Heart left ventricle (tissue), 16 donors: ENCODE measurements at regions not wholly inside any gene's neighbourhood (a gene's known extent, or its start where the extent isn't known, plus 50 kb on each side); places are given as distances from the start of the nearest gene placed in this dataset.
"Not testable (repeated sequence)": the region's sequence is repeated elsewhere in the genome, so short reads cannot be mapped to it uniquely, and the experiment has no call there.

ENCODE experiments used
- ATAC-seq, 4 donors: fragments of 200-7000 bp; cut with Tn5 transposase; one replicate each; pipeline ENCODE4 v1.9.1; 2020 to 2022; ENCODE audit warnings: moderate library complexity in 4 of 4, mild to moderate bottlenecking in 3 of 4, moderate number of reproducible peaks in 1 of 4
- DNase-seq, 5 donors: peaks; one replicate each; pipeline ENCODE4 v3.0.0-alpha.2; 2020
- H3K27ac ChIP-seq, 12 donors: fragments of 200-600 bp; sonication (generic) in 4 of 12; one replicate each; pipeline versions ENCODE4 v1.5.0 to v1.8.0; 2016 to 2022; ENCODE audit warnings: mild to moderate bottlenecking in 2 of 12
- H3K27me3 ChIP-seq, 9 donors: fragments of 200-600 bp; sonication (generic) in 2 of 9; one replicate each; pipeline versions ENCODE4 v1.5.1 to v1.8.0; 2016 to 2022; ENCODE audit warnings: mild to moderate bottlenecking in 3 of 9
- H3K36me3 ChIP-seq, 9 donors: fragments of 200-600 bp; sonication (generic) in 2 of 9; one replicate each; pipeline versions ENCODE4 v1.5.0 to v1.8.0; 2018 to 2022; ENCODE audit warnings: mild to moderate bottlenecking in 2 of 9
- H3K4me1 ChIP-seq, 12 donors: fragments of 200-600 bp; sonication (generic) in 4 of 12; one replicate each; pipeline versions ENCODE4 v1.5.0 to v1.8.0; 2016 to 2022; ENCODE audit warnings: mild to moderate bottlenecking in 3 of 12
- H3K4me3 ChIP-seq, 12 donors: fragments of 200-600 bp; sonication (generic) in 4 of 12; one replicate each; pipeline versions ENCODE4 v1.5.0 to v1.8.0; 2017 to 2022; ENCODE audit warnings: mild to moderate bottlenecking in 9 of 12, moderate library complexity in 4 of 12
- H3K9me3 ChIP-seq, 12 donors: fragments of 200-600 bp; sonication (generic) in 4 of 12; one replicate each; pipeline versions ENCODE4 v1.5.0 to v1.8.0; 2016 to 2022; ENCODE audit warnings: mild to moderate bottlenecking in 1 of 12
- CTCF ChIP-seq, 12 donors: fragments of 200-600 bp; sonication (generic) in 4 of 12; IDR thresholded peaks; one replicate each; pipeline versions ENCODE4 v1.5.0 to v1.8.0; 2018 to 2022; ENCODE audit warnings: antibody characterized with exemption in 12 of 12, mild to moderate bottlenecking in 5 of 12
- POLR2A ChIP-seq, 2 donors: fragments of 450-650 bp; IDR thresholded peaks; one replicate each; pipeline ENCODE4 v1.6.1; 2017; ENCODE audit warnings: antibody characterized with exemption in 2 of 2, mild to moderate bottlenecking in 2 of 2, moderate library complexity in 2 of 2
- WGBS, 4 donors: extraction: QIAGEN DNeasy Blood & Tissue Kit in 2 of 4; methylation state at CpG; one replicate each; pipeline versions ENCODE4 v1.1.5 to v1.1.7; 2013 to 2018; 5-methylcytosine and 5-hydroxymethylcytosine counted together
- intact Hi-C, 10 donors: fragments of 100-400 bp; cut with DNase I; formaldehyde crosslinking; loops; one replicate each; pipeline versions ENCODE4 v1.11.1 to v1.14.2; 2022
- donor health status: ischemic (EF 13 %, LVEDD 7.1; RV severe dilation, severe dysfunction).
- donor health status: healthy with polysubstance abuse.
- donor health status: DM: no; HTN: yes; CAD: no.
- donor health status: DM: no; HTN: no; CAD: no.
- donor health status: ischemic (EF 25% LVEDD 6.9; RV normal size, moderate dysfunction).
- donor health status: ischemic (EF 25% LVEDD 5.7; RV mildly dilated, moderate dysfunction).
- donor health status: healthy.
- donor health status: DM: yes; HTN: yes; CAD: no.
- donor health status: ischemic (EF 35%, LVEDD 5.7; RV mildly dilated, moderate dysfunction).
- donor health status: nonischemic (EF 11% LVEDD 7.7; RV severe dilation, severe dysfunction).
- donor health status: DM: yes; HTN: yes; CAD: no.
- donor health status: PGD.
- donor health status: ischemic (EF 29% LVEDD 5.4; RV normal size, mild dysfunction).
- donor health status: nonischemic (EF 23%, LVEDD 6.1; RV moderate dilation, normal function).

- H3K27ac ChIP-seq = no peak overlapping the region
- ATAC-seq = no peak
- no peaks in the 10 kb centered on the region for H3K4me1 ChIP-seq
- no peak overlapping the region for H3K4me3 ChIP-seq
- DNase-seq = no peak
- TF ChIP-seq CTCF (IDR thresholded peaks at IDR 0.05) = no peak
- H3K36me3 ChIP-seq = no peaks in the 10 kb centered on the region
- no peaks in the 10 kb centered on the region for H3K9me3 ChIP-seq
- WGBS, 4 donors = 90 to 97% (median 95%) methylated on average over 1 of the region's 1 CpG
- no peaks in the 10 kb centered on the region for H3K27me3 ChIP-seq
- intact Hi-C loops = no loop called here
Measured at GRCh38 chr12:42868291-42868690, 278.7 kb upstream of the PRICKLE1 start.

GRCh38 chr12:42865282-42865681 lies 275.7 kb upstream of the PRICKLE1 start:
- intact Hi-C loops = no loop called here
- DNase-seq (no peak), ATAC-seq (no peak)
- no peak overlapping the region for H3K27ac ChIP-seq
- no peak overlapping the region for H3K4me3 ChIP-seq
- H3K4me1 ChIP-seq = no peaks in the 10 kb centered on the region
- no peaks in the 10 kb centered on the region for H3K9me3 ChIP-seq
- TF ChIP-seq CTCF (IDR thresholded peaks at IDR 0.05) = no peak
- TF ChIP-seq POLR2A (IDR thresholded peaks at IDR 0.05) = no peak
- 96 to 98% (median 96%) methylated on average over 3 of the region's 3 CpGs for WGBS, 4 donors
- H3K36me3 ChIP-seq = no peaks in the 10 kb centered on the region
- no peaks in the 10 kb centered on the region for H3K27me3 ChIP-seq

- intact Hi-C loops = no loop called here
- Histone ChIP-seq H3K4me3 (no peak overlapping the region), H3K27ac (no peak overlapping the region), H3K4me1 (no peaks in the 10 kb centered on the region), H3K27me3 (no peaks in the 10 kb centered on the region), H3K9me3 (no peaks in the 10 kb centered on the region), H3K36me3 (no peaks in the 10 kb centered on the region)
- DNase-seq (no peak), ATAC-seq (no peak)
- no peak for TF ChIP-seq CTCF (IDR thresholded peaks at IDR 0.05)
- TF ChIP-seq POLR2A (IDR thresholded peaks at IDR 0.05) = no peak
- WGBS, 4 donors = 93 to 95% (median 94%) methylated on average over 2 of the region's 2 CpGs
Measured at GRCh38 chr12:42862055-42862454, 272.5 kb upstream of the PRICKLE1 start.

GRCh38 chr12:42860331-42860730 lies 270.8 kb upstream of the PRICKLE1 start:
- DNase-seq, H3K9me3 ChIP-seq, H3K27ac ChIP-seq, H3K27me3 ChIP-seq, ATAC-seq, H3K4me1 ChIP-seq, H3K4me3 ChIP-seq, intact Hi-C loops, H3K36me3 ChIP-seq: not testable (repeated sequence)

- DNase-seq (peak in 1 of 5 donors; percentile 14), ATAC-seq (peak in 1 of 4 donors; percentile 29)
- H3K27ac ChIP-seq = no peak overlapping the region
- H3K4me3 ChIP-seq = no peak overlapping the region
- H3K4me1 ChIP-seq = no peaks in the 10 kb centered on the region
- no peak for TF ChIP-seq POLR2A (IDR thresholded peaks at IDR 0.05)
- no peak for TF ChIP-seq CTCF (IDR thresholded peaks at IDR 0.05)
- intact Hi-C loops = no loop called here
- H3K27me3 ChIP-seq = no peaks in the 10 kb centered on the region
- no peaks in the 10 kb centered on the region for H3K9me3 ChIP-seq
- H3K36me3 ChIP-seq = no peaks in the 10 kb centered on the region
- WGBS, 4 donors = 77 to 88% (median 82%) methylated on average over 8 of the region's 8 CpGs
Measured at GRCh38 chr12:42859612-42860011, 270.1 kb upstream of the PRICKLE1 start.
